ENCODE measurements at regions not wholly inside any gene's neighbourhood (a gene's known extent, or its start where the extent isn't known, plus 50 kb on each side); places are given as distances from the start of the nearest gene placed in this dataset.

DNA sequence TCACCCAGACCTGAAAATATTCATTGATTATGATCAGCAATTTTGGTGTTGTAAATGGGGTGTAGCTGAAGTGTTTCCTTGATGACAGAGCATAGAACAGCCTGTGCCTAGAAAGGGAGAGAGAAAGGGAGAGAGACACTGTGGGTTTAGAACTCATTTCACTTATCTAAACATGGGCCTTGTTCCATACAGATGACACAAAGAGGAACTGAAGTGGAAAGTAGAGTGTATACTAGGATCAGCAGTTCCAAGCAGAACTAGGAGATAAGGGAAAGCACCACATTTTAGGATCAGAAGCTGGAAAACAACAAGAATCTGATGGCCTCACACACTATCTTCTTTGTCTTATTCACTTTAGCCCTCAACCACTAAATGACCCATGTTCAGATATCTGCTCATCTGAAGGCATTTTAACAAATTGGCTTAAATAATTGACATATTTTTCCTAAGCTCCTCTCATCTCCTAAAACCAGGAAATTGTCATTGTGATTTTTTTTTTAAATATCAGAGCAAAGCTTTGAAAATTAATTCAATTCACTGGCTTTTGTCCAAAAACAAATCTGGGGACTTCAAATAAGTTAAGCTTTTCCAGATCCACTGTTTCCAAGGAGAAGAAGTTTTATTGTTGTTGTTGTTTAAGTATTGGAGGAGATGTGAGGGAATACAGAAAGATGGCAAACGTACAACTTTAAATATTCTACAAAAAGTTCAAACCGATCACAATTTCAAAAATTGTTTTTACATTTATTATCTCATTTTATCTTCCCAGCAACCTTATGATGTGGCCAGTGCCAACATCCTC is 103.8 kb downstream of the LYPLAL1 start:
- TF ChIP-seq CTCF (IDR thresholded peaks at IDR 0.05) = no peak

DNA sequence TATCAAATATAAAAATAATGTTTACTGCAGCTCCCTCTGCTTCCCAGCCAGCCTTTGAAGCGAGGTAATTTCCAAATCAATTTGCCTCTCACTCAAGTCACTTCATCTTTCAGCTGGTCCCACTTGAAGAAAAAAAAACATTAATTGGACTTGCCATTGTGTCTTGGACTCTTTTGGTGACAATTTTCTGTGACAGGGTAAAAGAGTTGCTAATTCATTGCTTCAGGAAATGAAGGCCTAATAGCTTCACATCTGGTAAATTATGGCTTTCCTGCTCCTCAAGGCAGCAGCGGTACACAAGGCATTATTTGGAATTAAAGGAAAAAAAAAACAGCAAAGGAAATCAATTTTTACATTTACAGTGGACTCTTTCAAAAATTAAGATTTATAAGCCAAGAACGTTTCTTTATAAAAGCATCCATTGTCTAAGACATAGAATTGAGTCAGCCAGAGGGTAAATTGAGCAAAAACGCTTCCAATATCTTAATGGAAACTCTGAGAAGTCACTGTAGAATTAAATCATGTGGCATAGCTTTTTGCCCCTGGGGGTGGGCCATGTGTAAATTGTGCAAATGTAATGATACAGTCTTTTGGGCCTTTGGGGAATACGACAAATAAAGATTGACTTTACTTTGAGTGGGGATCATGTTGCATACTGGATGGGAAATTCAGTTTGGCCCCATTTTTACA is 102.5 kb downstream of the LYPLAL1 start:
- TF ChIP-seq CTCF (IDR thresholded peaks at IDR 0.05) = no peak

DNA sequence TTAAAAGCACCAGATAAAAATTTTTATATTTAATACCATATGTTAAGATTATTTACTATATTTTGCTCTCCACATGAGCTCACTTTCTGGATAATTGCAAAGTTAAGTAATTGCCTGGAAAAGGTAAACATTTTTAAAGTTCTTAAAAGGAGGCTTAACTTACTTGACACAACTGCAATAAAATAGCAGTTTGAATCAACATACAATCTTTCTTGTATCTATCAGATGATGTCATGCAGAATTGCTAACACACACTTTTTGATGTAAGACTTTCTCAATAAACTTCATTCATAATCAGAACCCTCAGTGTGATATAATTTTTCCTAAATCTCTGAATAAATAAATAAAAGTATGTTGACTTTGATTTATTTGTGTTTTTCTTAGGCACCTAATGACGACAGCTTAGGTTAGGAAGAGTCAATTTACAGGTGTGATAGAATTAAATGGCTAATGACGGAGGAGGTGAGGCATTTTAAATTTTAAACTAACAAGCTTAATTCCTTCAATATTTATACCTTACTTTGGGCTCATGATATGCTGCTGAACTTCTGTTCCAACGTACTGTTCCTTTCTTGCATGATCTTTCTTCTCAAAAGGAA is 99.5 kb downstream of the LYPLAL1 start:
- TF ChIP-seq CTCF (IDR thresholded peaks at IDR 0.05) = no peak

GRCh38 chr1:219271818-219272535 is 98.3 kb downstream of the LYPLAL1 start:
- no peak for TF ChIP-seq CTCF (IDR thresholded peaks at IDR 0.05)

- TF ChIP-seq CTCF (IDR thresholded peaks at IDR 0.05) = no peak
Observed at GRCh38 chr1:219269171-219269570, 95.5 kb downstream of the LYPLAL1 start.

GRCh38 chr1:219266524-219266923 is 92.8 kb downstream of the LYPLAL1 start:
- TF ChIP-seq CTCF (IDR thresholded peaks at IDR 0.05) = no peak

DNA sequence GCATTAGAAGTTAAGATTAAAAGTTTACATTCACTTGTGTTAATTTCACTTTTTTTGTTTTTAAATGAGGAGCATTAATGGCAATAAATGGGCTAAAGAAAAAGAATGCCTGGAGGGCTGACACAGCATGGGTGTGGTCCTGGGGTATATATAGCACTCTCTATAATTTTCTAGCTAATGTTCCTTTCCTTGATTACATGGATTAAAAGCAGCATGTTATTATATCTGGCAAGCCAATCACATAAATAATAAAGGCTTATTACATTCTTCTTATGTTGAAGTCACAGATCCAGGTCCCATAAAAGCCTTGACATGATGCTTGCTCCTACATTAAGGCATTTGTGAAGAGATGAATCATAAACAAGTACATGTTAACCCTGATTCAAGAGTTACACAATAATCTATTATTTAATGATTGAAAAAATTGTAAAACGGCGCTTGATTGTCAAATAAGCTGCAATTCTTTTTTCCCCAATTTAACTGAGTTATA is 91.4 kb downstream of the LYPLAL1 start:
- TF ChIP-seq CTCF (IDR thresholded peaks at IDR 0.05) = no peak
